Astrocyte (in vitro differentiated cells and primary cell): ENCODE measurements at regions not wholly inside any gene's neighbourhood (a gene's known extent, or its start where the extent isn't known, plus 50 kb on each side); places are given as distances from the start of the nearest gene placed in this dataset.

Source experiments
- DNase-seq: peaks from one replicate; pipeline ENCODE4 v3.0.0-alpha.2; 2010; ENCODE audit warnings: low read depth
- FAIRE-seq: peaks from 2 replicates; lab custom pipeline; 2011; peaks lifted over from hg19 to GRCh38; lab: Jason Lieb, UNC
- H2AFZ ChIP-seq: 2 replicates; pipeline ENCODE4 v1.6.0; 2012; ENCODE audit warnings: low read depth, low read length, inconsistent platforms
- H3K27ac ChIP-seq: 2 replicates; pipeline ENCODE4 v1.5.1; 2011; ENCODE audit warnings: low read depth, low read length, inconsistent platforms
- H3K27me3 ChIP-seq: 2 replicates; pipeline ENCODE4 v1.6.0; 2011; ENCODE audit warnings: low read length, inconsistent platforms; ENCODE audit not compliant: insufficient read depth
- H3K36me3 ChIP-seq: 2 replicates; pipeline ENCODE4 v1.5.1; 2011; ENCODE audit warnings: low read length, inconsistent platforms; ENCODE audit not compliant: insufficient read depth
- H3K4me1 ChIP-seq: 2 replicates; pipeline ENCODE4 v1.5.1; 2011; ENCODE audit warnings: low read length, inconsistent platforms; ENCODE audit not compliant: insufficient read depth
- H3K4me2 ChIP-seq: 2 replicates; pipeline ENCODE4 v1.6.0; 2012; ENCODE audit warnings: low read length, inconsistent platforms
- H3K4me3 ChIP-seq: 2 replicates; pipeline ENCODE4 v1.5.1; 2011; ENCODE audit warnings: low read depth, mild to moderate bottlenecking, low read length, inconsistent platforms; ENCODE audit not compliant: insufficient read depth
- H3K79me2 ChIP-seq: 2 replicates; pipeline ENCODE4 v1.6.0; 2012; ENCODE audit warnings: mild to moderate bottlenecking, low read length, inconsistent platforms; ENCODE audit not compliant: insufficient read depth
- H3K9ac ChIP-seq: 2 replicates; pipeline ENCODE4 v1.6.0; 2012; ENCODE audit warnings: mild to moderate bottlenecking, low read length, inconsistent platforms
- H3K9me3 ChIP-seq: 2 replicates; pipeline ENCODE4 v1.5.1; 2012; ENCODE audit warnings: low read depth, mild to moderate bottlenecking, low read length, inconsistent platforms; ENCODE audit not compliant: insufficient read depth
- H4K20me1 ChIP-seq: 2 replicates; pipeline ENCODE4 v1.6.0; 2012; ENCODE audit warnings: low read length, inconsistent platforms; ENCODE audit not compliant: insufficient read depth
- H3K27ac Mint-ChIP-seq: one replicate; pipeline ENCODE4 v1.8.0; 2021; ENCODE audit warnings: mild to moderate bottlenecking, mixed read lengths; ENCODE audit not compliant: unreplicated experiment
- H3K27me3 Mint-ChIP-seq: one replicate; pipeline ENCODE4 v1.8.0; 2021; ENCODE audit warnings: low read depth, mixed read lengths; ENCODE audit not compliant: unreplicated experiment
- H3K36me3 Mint-ChIP-seq: one replicate; pipeline ENCODE4 v1.8.0; 2021; ENCODE audit warnings: low read depth, mixed read lengths; ENCODE audit not compliant: unreplicated experiment
- H3K4me1 Mint-ChIP-seq: one replicate; pipeline ENCODE4 v1.8.0; 2021; ENCODE audit warnings: low read depth, mixed read lengths; ENCODE audit not compliant: unreplicated experiment
- H3K4me3 Mint-ChIP-seq: one replicate; pipeline ENCODE4 v1.8.0; 2021; ENCODE audit warnings: mild to moderate bottlenecking, moderate library complexity, mixed read lengths; ENCODE audit not compliant: unreplicated experiment
- H3K9me3 Mint-ChIP-seq: one replicate; pipeline ENCODE4 v1.8.0; 2021; ENCODE audit warnings: mild to moderate bottlenecking, mixed read lengths; ENCODE audit not compliant: unreplicated experiment
- EZH2 ChIP-seq: IDR thresholded peaks from 2 replicates; pipeline ENCODE4 v1.6.1; 2012; ENCODE audit warnings: mild to moderate bottlenecking, low read length, inconsistent platforms; ENCODE audit not compliant: insufficient read depth
- TF ChIP-seq, protein P1 (sequence below): IDR thresholded peaks from 2 replicates; pipeline ENCODE4 v1.5.1; 2011; ENCODE audit warnings: low read depth, mild to moderate bottlenecking, inconsistent platforms, low read length, moderate library complexity; ENCODE audit not compliant: insufficient read depth

GRCh38 chr10:111273235-111273634 is 196.4 kb downstream of the ADRA2A start:
- Histone ChIP-seq H3K4me2 (no peak overlapping the region), H3K79me2 (no peaks in the 10 kb centered on the region), H3K27me3 (no peaks in the 10 kb centered on the region), H4K20me1 (no peaks in the 10 kb centered on the region), H3K4me1 (no peaks in the 10 kb centered on the region), H3K4me3 (no peak overlapping the region), H3K27ac (no peak overlapping the region), H3K36me3 (no peaks in the 10 kb centered on the region), H3K9ac (no peak overlapping the region), H2AFZ (no peak overlapping the region), H3K9me3 (no peaks in the 10 kb centered on the region)
- Mint-ChIP-seq H3K4me1 (no peaks in the 10 kb centered on the region), H3K4me3 (no peak overlapping the region), H3K36me3 (no peaks in the 10 kb centered on the region), H3K27ac (no peak overlapping the region), H3K27me3 (peaks cover 5% of the 10 kb centered on the region), H3K9me3 (no peaks in the 10 kb centered on the region)
- TF ChIP-seq, protein P1, sequence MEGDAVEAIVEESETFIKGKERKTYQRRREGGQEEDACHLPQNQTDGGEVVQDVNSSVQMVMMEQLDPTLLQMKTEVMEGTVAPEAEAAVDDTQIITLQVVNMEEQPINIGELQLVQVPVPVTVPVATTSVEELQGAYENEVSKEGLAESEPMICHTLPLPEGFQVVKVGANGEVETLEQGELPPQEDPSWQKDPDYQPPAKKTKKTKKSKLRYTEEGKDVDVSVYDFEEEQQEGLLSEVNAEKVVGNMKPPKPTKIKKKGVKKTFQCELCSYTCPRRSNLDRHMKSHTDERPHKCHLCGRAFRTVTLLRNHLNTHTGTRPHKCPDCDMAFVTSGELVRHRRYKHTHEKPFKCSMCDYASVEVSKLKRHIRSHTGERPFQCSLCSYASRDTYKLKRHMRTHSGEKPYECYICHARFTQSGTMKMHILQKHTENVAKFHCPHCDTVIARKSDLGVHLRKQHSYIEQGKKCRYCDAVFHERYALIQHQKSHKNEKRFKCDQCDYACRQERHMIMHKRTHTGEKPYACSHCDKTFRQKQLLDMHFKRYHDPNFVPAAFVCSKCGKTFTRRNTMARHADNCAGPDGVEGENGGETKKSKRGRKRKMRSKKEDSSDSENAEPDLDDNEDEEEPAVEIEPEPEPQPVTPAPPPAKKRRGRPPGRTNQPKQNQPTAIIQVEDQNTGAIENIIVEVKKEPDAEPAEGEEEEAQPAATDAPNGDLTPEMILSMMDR: no peak
- TF ChIP-seq EZH2: no peak
- no peak for FAIRE-seq
- no peak for DNase-seq

DNA sequence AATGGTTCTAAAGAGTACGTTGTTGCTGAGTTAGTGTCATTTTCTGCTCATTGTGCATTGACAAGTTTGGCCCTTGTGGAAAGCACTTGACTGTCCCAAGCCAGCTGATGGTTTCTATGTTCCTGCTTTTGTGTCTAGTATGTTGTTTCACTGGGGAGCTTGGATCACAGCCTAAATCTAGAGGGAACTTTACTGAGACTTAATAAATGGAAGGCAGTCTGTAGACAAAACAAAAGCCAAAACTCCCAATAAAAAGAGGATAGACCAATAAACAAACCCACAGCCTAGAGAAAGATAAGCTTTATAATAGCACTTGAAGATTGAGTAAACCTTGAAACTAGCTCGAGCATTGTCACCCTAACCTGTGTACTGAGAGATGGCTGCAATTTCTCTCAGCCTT is 196.8 kb downstream of the ADRA2A start:
- Histone ChIP-seq H3K27ac (no peak overlapping the region), H3K79me2 (no peaks in the 10 kb centered on the region), H4K20me1 (no peaks in the 10 kb centered on the region), H3K9ac (no peak overlapping the region), H3K4me1 (no peaks in the 10 kb centered on the region), H3K4me3 (no peak overlapping the region), H3K9me3 (no peaks in the 10 kb centered on the region), H3K36me3 (no peaks in the 10 kb centered on the region), H2AFZ (no peak overlapping the region), H3K27me3 (no peaks in the 10 kb centered on the region), H3K4me2 (no peak overlapping the region)
- TF ChIP-seq, protein P1: no peak
- TF ChIP-seq EZH2: no peak
- H3K9me3 Mint-ChIP-seq: no peaks in the 10 kb centered on the region
- no peak overlapping the region for H3K4me3 Mint-ChIP-seq
- no peak for FAIRE-seq
- no peaks in the 10 kb centered on the region for H3K36me3 Mint-ChIP-seq
- no peak overlapping the region for H3K27ac Mint-ChIP-seq
- H3K27me3 Mint-ChIP-seq: peaks cover 5% of the 10 kb centered on the region
- H3K4me1 Mint-ChIP-seq: no peaks in the 10 kb centered on the region
- DNase-seq: no peak

DNA sequence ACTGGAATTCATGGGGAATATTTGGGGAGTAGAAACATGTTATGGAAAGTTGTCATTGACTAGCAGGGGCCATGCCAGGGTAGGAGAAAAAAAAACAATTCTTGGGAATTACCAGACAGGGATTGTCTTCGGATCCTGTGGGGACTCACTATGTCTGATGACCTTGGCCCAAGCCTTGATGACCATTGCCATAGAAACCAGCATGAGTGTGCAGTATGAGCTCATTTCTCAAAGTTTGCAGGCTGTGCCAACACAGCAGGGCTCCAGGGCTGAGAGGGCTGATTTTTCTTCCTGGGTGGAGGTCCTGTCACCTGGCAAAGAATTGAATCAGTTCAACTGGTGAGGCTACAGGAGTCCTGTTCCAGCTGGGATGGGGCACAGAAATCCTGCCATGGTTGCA is 198.3 kb downstream of the ADRA2A start:
- H3K9me3 ChIP-seq: no peaks in the 10 kb centered on the region
- H3K36me3 Mint-ChIP-seq: no peaks in the 10 kb centered on the region
- H3K4me3 ChIP-seq: no peak overlapping the region
- H3K9me3 Mint-ChIP-seq: no peaks in the 10 kb centered on the region
- no peaks in the 10 kb centered on the region for H3K27me3 ChIP-seq
- H3K4me1 Mint-ChIP-seq: peaks cover 4% of the 10 kb centered on the region
- no peak overlapping the region for H3K4me3 Mint-ChIP-seq
- H4K20me1 ChIP-seq: no peaks in the 10 kb centered on the region
- no peak overlapping the region for H2AFZ ChIP-seq
- H3K9ac ChIP-seq: no peak overlapping the region
- H3K4me1 ChIP-seq: no peaks in the 10 kb centered on the region
- no peaks in the 10 kb centered on the region for H3K79me2 ChIP-seq
- no peak overlapping the region for H3K27ac ChIP-seq
- no peak for DNase-seq
- H3K4me2 ChIP-seq: no peak overlapping the region
- FAIRE-seq: no peak
- peaks cover 5% of the 10 kb centered on the region for H3K27me3 Mint-ChIP-seq
- TF ChIP-seq, protein P1: no peak
- TF ChIP-seq EZH2: no peak
- no peaks in the 10 kb centered on the region for H3K36me3 ChIP-seq
- H3K27ac Mint-ChIP-seq: peak overlapping the region; percentile 38
